ENCODE measurements at regions not wholly inside any gene's neighbourhood (a gene's known extent, or its start where the extent isn't known, plus 50 kb on each side); places are given as distances from the start of the nearest gene placed in this dataset.
A peak's percentile ranks its signal among the peaks of the same experiment; 100 is the strongest.

DNA sequence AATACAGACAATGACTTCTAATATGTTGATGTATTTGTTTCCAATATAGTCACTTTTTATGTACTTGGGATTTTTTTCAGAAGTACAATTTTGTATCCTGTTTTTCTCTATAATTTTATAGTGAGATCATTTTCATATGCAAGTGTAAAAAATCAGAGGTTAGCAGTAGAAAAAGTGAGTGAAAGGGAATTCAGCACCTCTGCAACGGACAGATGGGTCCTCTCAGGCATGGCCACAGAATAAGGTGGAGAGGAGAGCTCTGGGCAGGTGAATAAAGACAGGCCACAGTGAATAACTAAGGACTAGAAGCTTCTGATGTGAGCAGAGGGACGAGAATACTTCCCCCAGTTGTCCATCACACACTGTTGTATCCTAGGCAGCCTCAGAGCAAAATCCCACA is 210.1 kb upstream of the CNR1 start:
- DNase-seq (ENCODE audit: low read depth): no peak
- no peak overlapping the region for H3K4me3 ChIP-seq (replicated peaks; ENCODE audit: low read depth, low read length)
- TF ChIP-seq, protein P1, sequence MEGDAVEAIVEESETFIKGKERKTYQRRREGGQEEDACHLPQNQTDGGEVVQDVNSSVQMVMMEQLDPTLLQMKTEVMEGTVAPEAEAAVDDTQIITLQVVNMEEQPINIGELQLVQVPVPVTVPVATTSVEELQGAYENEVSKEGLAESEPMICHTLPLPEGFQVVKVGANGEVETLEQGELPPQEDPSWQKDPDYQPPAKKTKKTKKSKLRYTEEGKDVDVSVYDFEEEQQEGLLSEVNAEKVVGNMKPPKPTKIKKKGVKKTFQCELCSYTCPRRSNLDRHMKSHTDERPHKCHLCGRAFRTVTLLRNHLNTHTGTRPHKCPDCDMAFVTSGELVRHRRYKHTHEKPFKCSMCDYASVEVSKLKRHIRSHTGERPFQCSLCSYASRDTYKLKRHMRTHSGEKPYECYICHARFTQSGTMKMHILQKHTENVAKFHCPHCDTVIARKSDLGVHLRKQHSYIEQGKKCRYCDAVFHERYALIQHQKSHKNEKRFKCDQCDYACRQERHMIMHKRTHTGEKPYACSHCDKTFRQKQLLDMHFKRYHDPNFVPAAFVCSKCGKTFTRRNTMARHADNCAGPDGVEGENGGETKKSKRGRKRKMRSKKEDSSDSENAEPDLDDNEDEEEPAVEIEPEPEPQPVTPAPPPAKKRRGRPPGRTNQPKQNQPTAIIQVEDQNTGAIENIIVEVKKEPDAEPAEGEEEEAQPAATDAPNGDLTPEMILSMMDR (IDR thresholded peaks at IDR 0.05; ENCODE audit: low read length, missing control alignments): no peak

GRCh38 chr6:88374553-88374952 is 208.4 kb upstream of the CNR1 start:
- DNase-seq (ENCODE audit: low read depth): no peak
- no peak overlapping the region for H3K4me3 ChIP-seq (replicated peaks; ENCODE audit: low read depth, low read length)
- TF ChIP-seq, protein P1 (IDR thresholded peaks at IDR 0.05; ENCODE audit: low read length, missing control alignments): no peak

DNA sequence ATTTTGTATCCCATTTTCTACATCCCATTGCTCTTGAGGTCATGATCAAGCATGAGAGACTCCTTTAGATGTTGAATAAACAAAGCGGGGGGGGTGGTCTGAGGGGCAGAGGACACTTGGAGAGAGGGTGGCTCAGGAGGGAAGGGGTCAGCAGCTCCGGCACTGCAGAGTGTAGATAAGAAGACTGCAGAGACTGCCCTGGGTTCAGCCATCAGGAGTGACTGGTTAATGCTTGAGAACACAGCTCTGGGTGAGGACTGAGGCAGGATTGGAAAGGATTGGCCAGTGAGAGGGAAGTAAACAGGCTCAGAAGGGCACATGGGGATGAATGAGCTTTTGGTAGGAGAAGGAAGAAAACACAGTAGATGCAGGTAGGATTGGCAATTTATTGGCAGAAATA is 205.3 kb upstream of the CNR1 start:
- TF ChIP-seq, protein P1 (IDR thresholded peaks at IDR 0.05; ENCODE audit: low read length, missing control alignments): no peak

DNA sequence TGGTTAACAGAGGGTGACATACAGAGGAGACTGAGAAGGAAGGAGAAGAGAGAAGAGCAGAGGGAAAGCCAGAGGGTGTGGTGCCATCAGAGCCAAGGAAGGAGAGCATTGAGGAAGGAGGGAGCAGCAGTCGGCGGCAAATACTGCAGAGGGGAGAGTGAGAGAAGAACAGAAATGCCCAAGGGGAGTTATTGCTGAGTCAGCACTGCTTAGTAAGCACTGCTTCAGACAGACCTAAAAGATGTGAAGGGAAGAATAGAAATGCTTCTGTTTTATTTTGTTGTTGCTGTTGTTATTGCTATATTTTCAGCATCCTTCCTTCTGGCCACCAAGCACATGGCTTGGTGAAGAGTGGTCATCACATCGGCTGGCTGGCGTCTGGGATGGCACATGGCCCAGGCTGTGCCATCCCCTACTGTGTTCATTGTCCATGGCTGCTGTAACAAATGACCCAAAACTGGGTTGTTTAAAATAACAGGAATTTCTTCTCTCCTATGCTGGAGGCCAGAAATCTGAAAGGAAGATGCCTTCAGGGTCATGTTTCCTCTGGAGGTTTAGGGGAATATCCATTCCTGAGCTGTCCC is 204.1 kb upstream of the CNR1 start:
- H3K4me3 ChIP-seq (replicated peaks; ENCODE audit: low read depth, low read length): no peak overlapping the region
- DNase-seq (ENCODE audit: low read depth): no peak
- TF ChIP-seq, protein P1 (IDR thresholded peaks at IDR 0.05; ENCODE audit: low read length, missing control alignments): no peak

More for the DNA sequence above, 205.3 kb upstream of the CNR1 start:
- no peak for DNase-seq (ENCODE audit: low read depth)
- no peak overlapping the region for H3K4me3 ChIP-seq (replicated peaks; ENCODE audit: low read depth, low read length)

GRCh38 chr6:88369262-88369661 is 203.1 kb upstream of the CNR1 start:
- TF ChIP-seq, protein P1 (IDR thresholded peaks at IDR 0.05; ENCODE audit: low read length, missing control alignments): no peak
- H3K4me3 ChIP-seq (replicated peaks; ENCODE audit: low read depth, low read length): no peak overlapping the region
- DNase-seq (ENCODE audit: low read depth): no peak

DNA sequence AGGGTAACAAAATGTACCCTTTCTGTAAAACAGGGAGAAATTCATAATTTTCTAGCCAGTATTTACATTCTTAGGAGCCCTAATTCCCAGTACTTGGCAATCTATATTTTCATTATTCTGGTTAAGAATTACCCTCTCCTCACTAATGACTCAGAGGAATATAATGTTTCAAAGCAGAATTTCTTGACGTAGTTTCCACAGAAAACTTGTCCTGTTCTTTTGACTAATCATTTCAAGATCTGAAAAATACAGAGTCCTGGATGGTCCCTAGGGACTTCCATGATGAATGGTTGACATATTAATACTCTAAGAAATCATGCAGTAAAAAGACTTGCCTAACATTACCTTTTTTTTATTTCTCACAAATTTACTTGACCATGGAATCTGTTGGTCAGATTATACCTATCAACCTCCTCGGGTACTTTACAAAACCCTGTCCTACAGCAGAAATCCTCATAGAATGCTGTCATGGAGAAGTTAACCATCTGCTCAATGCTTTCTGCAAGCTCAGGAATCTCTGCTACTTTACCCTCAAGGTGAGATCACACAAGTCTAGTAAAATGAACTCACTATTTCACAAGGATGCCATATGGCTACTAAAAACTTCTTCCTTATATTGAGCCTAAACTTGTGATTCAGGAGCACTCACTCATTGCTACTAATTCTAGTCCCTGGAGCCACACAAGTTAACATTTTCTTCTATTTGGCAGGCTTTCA is 202.1 kb upstream of the CNR1 start:
- no peak overlapping the region for H3K4me3 ChIP-seq (replicated peaks; ENCODE audit: low read depth, low read length)
- DNase-seq (ENCODE audit: low read depth): peak; percentile 85
- TF ChIP-seq, protein P1 (IDR thresholded peaks at IDR 0.05; ENCODE audit: low read length, missing control alignments): no peak

DNA sequence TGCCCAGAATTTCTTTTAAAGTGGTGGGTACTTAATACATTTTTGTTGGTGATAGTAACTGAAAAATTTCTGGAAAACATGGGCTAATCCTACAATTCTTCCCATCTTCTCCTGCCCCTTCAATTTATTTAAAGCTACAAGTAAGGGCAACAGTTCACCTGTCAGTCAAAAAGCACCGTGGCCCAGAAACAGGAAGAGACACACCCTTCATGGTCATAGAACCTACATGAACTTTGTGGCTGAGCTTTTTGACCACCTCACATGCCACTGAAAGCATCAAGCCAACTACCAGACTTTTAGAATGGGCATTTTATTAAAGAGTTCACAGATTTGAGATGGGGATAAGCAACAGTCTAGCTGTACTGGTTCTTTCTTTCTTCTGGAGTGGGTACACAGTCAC is 201.1 kb upstream of the CNR1 start:
- H3K4me3 ChIP-seq (replicated peaks; ENCODE audit: low read depth, low read length): no peak overlapping the region
- DNase-seq (ENCODE audit: low read depth): no peak
- TF ChIP-seq, protein P1 (IDR thresholded peaks at IDR 0.05; ENCODE audit: low read length, missing control alignments): no peak
